H1 (cell line): ENCODE measurements at regions not wholly inside any gene's neighbourhood (a gene's known extent, or its start where the extent isn't known, plus 50 kb on each side); places are given as distances from the start of the nearest gene placed in this dataset.

Experiments used
- ASH2L ChIP-seq: fragments of 200-600, 300-600 bp; sonication (generic); IDR thresholded peaks from one replicate; pipeline ENCODE4 v1.7.1; 2017; ENCODE audit warnings: low read length
- BCL11A ChIP-seq, 2 experiments: IDR thresholded peaks; one replicate each; pipeline ENCODE4 v1.6.1; 2011; ENCODE audit warnings: low read depth in 2 of 2, low read length in 2 of 2, mild to moderate bottlenecking in 2 of 2
- CTCF ChIP-seq, 3 experiments: IDR thresholded peaks; 1 replicate in 2 of 3; 2 replicates in 1 of 3; pipeline versions ENCODE4 v1.5.1 to v1.6.1; 2011; ENCODE audit warnings: low read length in 3 of 3, mild to moderate bottlenecking in 3 of 3, inconsistent platforms in 2 of 3, low read depth in 1 of 3, moderate library complexity in 1 of 3; ENCODE audit not compliant: insufficient read depth in 1 of 3; ENCODE audit errors: control extremely low read depth in 1 of 3
- EGR1 ChIP-seq: IDR thresholded peaks from 2 replicates; pipeline ENCODE4 v1.6.1; 2011; ENCODE audit warnings: low read depth, low read length, borderline replicate concordance
- JUN ChIP-seq: IDR thresholded peaks from 2 replicates; pipeline ENCODE4 v1.6.1; 2011; ENCODE audit warnings: low read depth, mild to moderate bottlenecking, improper control_type of control experiment, low read length
- POLR2A ChIP-seq, 2 experiments: IDR thresholded peaks; 1 replicate in 1 of 2; 2 replicates in 1 of 2; pipeline ENCODE4 v1.6.1; 2011; ENCODE audit warnings: low read depth in 2 of 2, low read length in 2 of 2, mild to moderate bottlenecking in 2 of 2; ENCODE audit errors: control extremely low read depth in 1 of 2
- POLR2AphosphoS5 ChIP-seq: IDR thresholded peaks from 2 replicates; pipeline ENCODE4 v1.6.1; 2011; ENCODE audit warnings: low read depth, low read length
- RAD21 ChIP-seq, 2 experiments: IDR thresholded peaks in 1 of 2; conservative IDR thresholded peaks in 1 of 2; 2 replicates each; pipeline ENCODE4 v1.6.1; 2011; ENCODE audit warnings: low read depth in 2 of 2, low read length in 2 of 2, improper control_type of control experiment in 1 of 2, inconsistent platforms in 1 of 2, mild to moderate bottlenecking in 1 of 2, moderate library complexity in 1 of 2
- SAP30 ChIP-seq: fragments of 300-600 bp; sonication (generic); IDR thresholded peaks from 2 replicates; pipeline ENCODE4 v1.7.1; 2012; ENCODE audit warnings: low read length, moderate library complexity, mild to moderate bottlenecking, inconsistent platforms; ENCODE audit not compliant: insufficient read depth, insufficient replicate concordance
- TEAD4 ChIP-seq: IDR thresholded peaks from 2 replicates; pipeline ENCODE4 v1.6.1; 2012; ENCODE audit warnings: low read depth, low read length, inconsistent platforms, mixed read lengths
- USF2 ChIP-seq: IDR thresholded peaks from 2 replicates; pipeline ENCODE4 v1.6.1; 2011; ENCODE audit warnings: low read length, improper control_type of control experiment

DNA sequence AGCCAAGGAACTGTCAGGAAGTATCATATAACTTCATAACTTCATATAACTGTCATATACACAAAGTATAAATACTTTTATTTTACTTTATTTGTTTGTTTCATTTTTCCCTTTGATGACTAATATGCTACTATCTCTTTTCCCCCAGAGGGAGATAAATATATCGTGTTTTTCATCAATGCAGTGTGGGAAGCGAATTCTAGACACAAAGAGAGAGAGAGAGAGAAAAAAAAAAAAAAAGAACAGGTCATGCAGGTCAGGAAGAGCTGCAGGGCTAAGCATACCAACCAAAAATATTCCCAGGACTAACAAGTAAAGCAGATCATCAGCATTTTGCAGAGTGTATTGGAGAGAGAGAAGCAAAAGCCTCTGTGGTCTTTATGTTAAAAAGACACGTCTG, 1849.2 kb downstream of the STIM2 start:
- TF ChIP-seq CTCF (IDR thresholded peaks at IDR 0.05; ENCODE audit: control extremely low read depth in 1 of 3, insufficient read depth in 1 of 3, low read depth in 1 of 3, low read length in 3 of 3), result no peak
- TF ChIP-seq POLR2A (IDR thresholded peaks at IDR 0.05; ENCODE audit: control extremely low read depth in 1 of 2, low read depth in 2 of 2, low read length in 2 of 2), result no peak
- no peak for TF ChIP-seq USF2
- TF ChIP-seq RAD21 (IDR thresholded peaks at IDR 0.05 in 1 of 2, conservative IDR thresholded peaks at IDR 0.05 in 1 of 2; ENCODE audit: low read depth in 2 of 2, low read length in 2 of 2), result no peak
- TF ChIP-seq EGR1, result no peak
- no peak for TF ChIP-seq BCL11A (IDR thresholded peaks at IDR 0.05; ENCODE audit: low read depth in 2 of 2, low read length in 2 of 2)
- no peak for TF ChIP-seq TEAD4
- TF ChIP-seq ASH2L, result no peak
- no peak for TF ChIP-seq JUN
- TF ChIP-seq SAP30, result no peak
- TF ChIP-seq POLR2AphosphoS5, result no peak
